ENCODE measurements at regions not wholly inside any gene's neighbourhood (a gene's known extent, or its start where the extent isn't known, plus 50 kb on each side); places are given as distances from the start of the nearest gene placed in this dataset.
"Not testable (repeated sequence)": the region's sequence is repeated elsewhere in the genome, so short reads cannot be mapped to it uniquely, and the experiment has no call there.

- in situ Hi-C loops (cut with MboI; ENCODE audit: low sequenced_read_pairs): no loop called here
Observed at GRCh38 chr9:87781331-87781730, 55.4 kb downstream of the CTSL start.

- in situ Hi-C loops (cut with MboI; ENCODE audit: low sequenced_read_pairs): no loop called here
Observed at GRCh38 chr9:87783180-87783579, 57.3 kb downstream of the CTSL start.

- in situ Hi-C loops (cut with MboI; ENCODE audit: low sequenced_read_pairs): not testable (repeated sequence)
Observed at GRCh38 chr9:87785315-87785970, 59.5 kb downstream of the CTSL start.

GRCh38 chr9:87786423-87786822 lies 60.5 kb downstream of the CTSL start:
- in situ Hi-C loops (cut with MboI; ENCODE audit: low sequenced_read_pairs): no loop called here

- in situ Hi-C loops (cut with MboI; ENCODE audit: low sequenced_read_pairs): no loop called here
Observed at GRCh38 chr9:87786876-87787275, 61.0 kb downstream of the CTSL start.

GRCh38 chr9:87787735-87788134 lies 61.8 kb downstream of the CTSL start:
- in situ Hi-C loops (cut with MboI; ENCODE audit: low sequenced_read_pairs): no loop called here

GRCh38 chr9:87792831-87793288 lies 66.9 kb downstream of the CTSL start:
- in situ Hi-C loops (cut with MboI; ENCODE audit: low sequenced_read_pairs): no loop called here

GRCh38 chr9:87793292-87793691 lies 67.4 kb downstream of the CTSL start:
- in situ Hi-C loops (cut with MboI; ENCODE audit: low sequenced_read_pairs): no loop called here

- in situ Hi-C loops (cut with MboI; ENCODE audit: low sequenced_read_pairs): no loop called here
Observed at GRCh38 chr9:87795178-87795577, 69.3 kb downstream of the CTSL start.

GRCh38 chr9:87796196-87796595 lies 70.3 kb downstream of the CTSL start:
- in situ Hi-C loops (cut with MboI; ENCODE audit: low sequenced_read_pairs): no loop called here

GRCh38 chr9:87798261-87798833 lies 72.4 kb downstream of the CTSL start:
- in situ Hi-C loops (cut with MboI; ENCODE audit: low sequenced_read_pairs): no loop called here

GRCh38 chr9:87799503-87799902 lies 73.6 kb downstream of the CTSL start:
- in situ Hi-C loops (cut with MboI; ENCODE audit: low sequenced_read_pairs): no loop called here

GRCh38 chr9:87800456-87800855 lies 74.5 kb downstream of the CTSL start:
- in situ Hi-C loops (cut with MboI; ENCODE audit: low sequenced_read_pairs): loop anchor here (25.0 kb wide), 1 partner anchor 463 kb away; no protein-coding TSS in a partner anchor

- in situ Hi-C loops (cut with MboI; ENCODE audit: low sequenced_read_pairs): loop anchor here (25.0 kb wide), 1 partner anchor 464 kb away; no protein-coding TSS in a partner anchor
Observed at GRCh38 chr9:87801013-87801412, 75.1 kb downstream of the CTSL start.

- in situ Hi-C loops (cut with MboI; ENCODE audit: low sequenced_read_pairs): loop anchor here (25.0 kb wide), 1 partner anchor 466 kb away; no protein-coding TSS in a partner anchor
Observed at GRCh38 chr9:87803166-87803565, 77.2 kb downstream of the CTSL start.

GRCh38 chr9:87803623-87804345 lies 77.9 kb downstream of the CTSL start:
- in situ Hi-C loops (cut with MboI; ENCODE audit: low sequenced_read_pairs): loop anchor here (25.0 kb wide), 1 partner anchor 466 kb away; no protein-coding TSS in a partner anchor

- in situ Hi-C loops (cut with MboI; ENCODE audit: low sequenced_read_pairs): loop anchor here (25.0 kb wide), 1 partner anchor 468 kb away; no protein-coding TSS in a partner anchor
Observed at GRCh38 chr9:87805259-87805658, 77.4 kb upstream of the SPATA31E1 start.

GRCh38 chr9:87810008-87810407 lies 72.7 kb upstream of the SPATA31E1 start:
- in situ Hi-C loops (cut with MboI; ENCODE audit: low sequenced_read_pairs): loop anchor here (5.0 to 25.0 kb wide), 2 partner anchors 133 to 473 kb away; no protein-coding TSS in a partner anchor

GRCh38 chr9:87810679-87811178 lies 71.9 kb upstream of the SPATA31E1 start:
- in situ Hi-C loops (cut with MboI; ENCODE audit: low sequenced_read_pairs): loop anchor here (5.0 to 25.0 kb wide), 2 partner anchors 133 to 473 kb away; no protein-coding TSS in a partner anchor

GRCh38 chr9:87812375-87813118 lies 70.1 kb upstream of the SPATA31E1 start:
- in situ Hi-C loops (cut with MboI; ENCODE audit: low sequenced_read_pairs): loop anchor here (5.0 to 25.0 kb wide), 2 partner anchors 135 to 475 kb away; no protein-coding TSS in a partner anchor
